ENCODE measurements at regions not wholly inside any gene's neighbourhood (a gene's known extent, or its start where the extent isn't known, plus 50 kb on each side); places are given as distances from the start of the nearest gene placed in this dataset.

GRCh38 chr13:48919751-48920150 is 56.0 kb upstream of the FNDC3A start:
- no TSS peak for BruUV-seq (replicated peaks)
- Histone ChIP-seq H3K36me3 (ENCODE audit: control insufficient read depth, insufficient read depth, low read length) (no peaks in the 10 kb centered on the region), H4K20me1 (replicated peaks; ENCODE audit: control insufficient read depth, insufficient read depth, low read length) (no peaks in the 10 kb centered on the region), H3K4me3 (no peak overlapping the region), H3K9ac (ENCODE audit: insufficient read depth in 1 of 2, low read depth in 2 of 2, low read length in 2 of 2) (no peak overlapping the region), H3K4me2 (ENCODE audit: insufficient read depth, low read length) (no peak overlapping the region), H2AFZ (ENCODE audit: low read depth, low read length) (no peak overlapping the region), H3K27me3 (ENCODE audit: control insufficient read depth in 2 of 2, insufficient read depth in 2 of 2, low read length in 2 of 2) (peaks cover 0 to 9% of the 10 kb centered on the region in 2 experiments; a peak in 2 of 5 replicates), H3K27ac (ENCODE audit: extremely low read depth, low read depth, low read length) (no peak overlapping the region), H3K4me1 (replicated peaks in 1 of 2; ENCODE audit: control insufficient read depth in 2 of 2, insufficient read depth in 2 of 2, low read length in 2 of 2) (no peaks in the 10 kb centered on the region; a peak in 1 of 5 replicates), H3K79me2 (ENCODE audit: control insufficient read depth, insufficient read depth, low read length) (no peaks in the 10 kb centered on the region), H3K9me3 (replicated peaks; ENCODE audit: control insufficient read depth, insufficient read depth, low read depth, low read length) (no peaks in the 10 kb centered on the region), H3K9me1 (ENCODE audit: control insufficient read depth, insufficient read depth, low read length) (no peaks in the 10 kb centered on the region)
- DNase-seq (ENCODE audit: extremely low read depth in 1 of 4, low spot score in 3 of 4) (no peak), ATAC-seq (no peak), FAIRE-seq (no peak)
- CTCF ChIA-PET (ENCODE audit: low intra/inter-chr PET ratio), result no interaction called here
- intact Hi-C loops (cut with micrococcal nuclease) (no loop called here), in situ Hi-C loops (cut with MboI) (no loop called here)
- no peak for TF ChIP-seq NRF1 (conservative IDR thresholded peaks at IDR 0.05 in 1 of 2, IDR thresholded peaks at IDR 0.05 in 1 of 2)
- TF ChIP-seq L3MBTL2 (IDR thresholded peaks at IDR 0.05), result no peak
- TF ChIP-seq ZNF830 (CRISPR knock-in tag; IDR thresholded peaks at IDR 0.05), result no peak
- TF ChIP-seq MAFK (IDR thresholded peaks at IDR 0.05; ENCODE audit: low read length), result peak; percentile 90
- TF ChIP-seq TAF9B (IDR thresholded peaks at IDR 0.05; ENCODE audit: partially characterized antibody), result no peak
- peak; percentile 88 for TF ChIP-seq C11orf30 (IDR thresholded peaks at IDR 0.05; ENCODE audit: low read depth)
- TF ChIP-seq ZNF316 (IDR thresholded peaks at IDR 0.05), result peak; percentile 95
- TF ChIP-seq MAFG (tag; conservative IDR thresholded peaks at IDR 0.05), result peak; percentile 85
- no peak for TF ChIP-seq NFXL1 (CRISPR knock-in tag; IDR thresholded peaks at IDR 0.05)
- TF ChIP-seq MAFF (IDR thresholded peaks at IDR 0.05; ENCODE audit: low read length), result peak; percentile 92
- TF ChIP-seq ZSCAN29 (IDR thresholded peaks at IDR 0.05), result no peak
- no peak for TF ChIP-seq ZNF174 (CRISPR knock-in tag; IDR thresholded peaks at IDR 0.05)
- no peak for TF ChIP-seq ZKSCAN1 (IDR thresholded peaks at IDR 0.05; ENCODE audit: low read depth, low read length)
- POLR2A ChIA-PET, result interaction anchor here (0.5 kb wide), 1 partner anchor 50 kb away, joined by 3 read pairs; no protein-coding TSS in a partner anchor
- WGBS (ENCODE audit: insufficient coverage, low coverage, missing lambda C conversion rate), result 29% methylated on average over 1 of the region's 1 CpG

All from K562 (cell line).